ENCODE measurements at regions not wholly inside any gene's neighbourhood (a gene's known extent, or its start where the extent isn't known, plus 50 kb on each side); places are given as distances from the start of the nearest gene placed in this dataset.

DNA sequence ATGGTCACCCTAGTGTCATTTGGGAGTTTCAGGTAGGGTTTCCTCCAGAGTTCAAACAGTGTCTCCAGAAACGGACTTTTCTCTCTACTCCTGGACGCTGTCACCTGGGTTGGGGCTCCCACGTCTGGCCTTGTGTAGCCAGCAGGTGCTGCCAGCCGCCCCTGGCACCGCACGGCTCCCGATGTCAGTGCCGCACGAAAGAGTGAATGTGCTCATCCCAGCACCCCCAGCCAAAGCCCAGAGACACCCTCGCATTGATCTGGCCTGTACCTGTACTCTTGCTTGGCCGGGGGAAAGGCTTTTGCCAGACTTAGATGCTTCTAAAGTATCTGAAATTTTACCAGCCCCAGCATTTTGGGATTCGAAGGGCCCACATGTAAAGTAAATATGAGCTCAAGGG, 351.9 kb downstream of the C16orf95 start:
- peaks cover 57% of the 10 kb centered on the region for H3K27me3 Mint-ChIP-seq (ENCODE audit: low read depth, unreplicated experiment)
- Histone ChIP-seq H3K27me3 (ENCODE audit: insufficient read depth, low read length) (peaks cover under 1% of the 10 kb centered on the region), H2AFZ (ENCODE audit: low read depth, low read length) (no peak overlapping the region), H4K20me1 (ENCODE audit: insufficient read depth, low read length) (no peaks in the 10 kb centered on the region), H3K9me3 (ENCODE audit: insufficient read depth, low read depth, low read length) (no peaks in the 10 kb centered on the region), H3K79me2 (ENCODE audit: insufficient read depth, low read length) (no peaks in the 10 kb centered on the region), H3K9ac (ENCODE audit: low read length) (no peak overlapping the region), H3K4me2 (ENCODE audit: low read length) (no peak overlapping the region), H3K36me3 (ENCODE audit: insufficient read depth, low read length) (no peaks in the 10 kb centered on the region), H3K4me1 (ENCODE audit: insufficient read depth, low read length) (peaks cover 5% of the 10 kb centered on the region), H3K27ac (ENCODE audit: low read depth, low read length) (no peak overlapping the region), H3K4me3 (ENCODE audit: insufficient read depth, low read depth, low read length) (no peak overlapping the region)
- H3K4me1 Mint-ChIP-seq (ENCODE audit: low read depth, unreplicated experiment): peaks cover 6% of the 10 kb centered on the region
- FAIRE-seq: no peak
- no peak overlapping the region for H3K4me3 Mint-ChIP-seq (ENCODE audit: unreplicated experiment)
- no peak overlapping the region for H3K27ac Mint-ChIP-seq (ENCODE audit: unreplicated experiment)
- TF ChIP-seq CTCF (IDR thresholded peaks at IDR 0.05; ENCODE audit: insufficient read depth, low read depth, low read length) (no peak), EZH2 (IDR thresholded peaks at IDR 0.05; ENCODE audit: insufficient read depth, low read length) (no peak)
- peaks cover 2% of the 10 kb centered on the region for H3K36me3 Mint-ChIP-seq (ENCODE audit: low read depth, unreplicated experiment)
- DNase-seq (ENCODE audit: low read depth): no peak
- H3K9me3 Mint-ChIP-seq (ENCODE audit: unreplicated experiment): peaks cover 13% of the 10 kb centered on the region

- peaks cover 14% of the 10 kb centered on the region for H3K9me3 Mint-ChIP-seq (ENCODE audit: unreplicated experiment)
Measured at GRCh38 chr16:86965840-86966550, 351.2 kb downstream of the C16orf95 start.

More at GRCh38 chr16:86965840-86966550, 351.2 kb downstream of the C16orf95 start:
- Histone ChIP-seq H3K79me2 (ENCODE audit: insufficient read depth, low read length) (no peaks in the 10 kb centered on the region), H3K4me1 (ENCODE audit: insufficient read depth, low read length) (peaks cover 3% of the 10 kb centered on the region), H3K27me3 (ENCODE audit: insufficient read depth, low read length) (no peaks in the 10 kb centered on the region), H3K9ac (ENCODE audit: low read length) (no peak overlapping the region), H2AFZ (ENCODE audit: low read depth, low read length) (no peak overlapping the region), H4K20me1 (ENCODE audit: insufficient read depth, low read length) (no peaks in the 10 kb centered on the region), H3K36me3 (ENCODE audit: insufficient read depth, low read length) (no peaks in the 10 kb centered on the region), H3K27ac (ENCODE audit: low read depth, low read length) (no peak overlapping the region), H3K9me3 (ENCODE audit: insufficient read depth, low read depth, low read length) (no peaks in the 10 kb centered on the region), H3K4me2 (ENCODE audit: low read length) (no peak overlapping the region), H3K4me3 (ENCODE audit: insufficient read depth, low read depth, low read length) (no peak overlapping the region)
- H3K4me3 Mint-ChIP-seq (ENCODE audit: unreplicated experiment): no peak overlapping the region
- peaks cover 4% of the 10 kb centered on the region for H3K4me1 Mint-ChIP-seq (ENCODE audit: low read depth, unreplicated experiment)
- H3K27me3 Mint-ChIP-seq (ENCODE audit: low read depth, unreplicated experiment): peaks cover 54% of the 10 kb centered on the region
- DNase-seq (ENCODE audit: low read depth): no peak
- no peak for FAIRE-seq
- no peak overlapping the region for H3K27ac Mint-ChIP-seq (ENCODE audit: unreplicated experiment)
- TF ChIP-seq CTCF (IDR thresholded peaks at IDR 0.05; ENCODE audit: insufficient read depth, low read depth, low read length) (no peak), EZH2 (IDR thresholded peaks at IDR 0.05; ENCODE audit: insufficient read depth, low read length) (no peak)
- peaks cover 4% of the 10 kb centered on the region for H3K36me3 Mint-ChIP-seq (ENCODE audit: low read depth, unreplicated experiment)

Data from astrocyte (in vitro differentiated cells and primary cell).